GM18508 (cell line): ENCODE measurements at regions not wholly inside any gene's neighbourhood (a gene's known extent, or its start where the extent isn't known, plus 50 kb on each side); places are given as distances from the start of the nearest gene placed in this dataset.
A peak's percentile ranks its signal among the peaks of the same experiment; 100 is the strongest.
"Not testable (repeated sequence)": the region's sequence is repeated elsewhere in the genome, so short reads cannot be mapped to it uniquely, and the experiment has no call there.

ENCODE experiments used
- ATAC-seq: cut with Tn5 transposase; IDR thresholded peaks from one replicate; pipeline ENCODE4 v1.9.1; 2021; ENCODE audit warnings: moderate number of reproducible peaks; ENCODE audit not compliant: insufficient read depth, unreplicated experiment

GRCh38 chrX:25442499-25442898 is 426.7 kb upstream of the ARX start:
- no peak for ATAC-seq

GRCh38 chrX:25433307-25433706 is 417.5 kb upstream of the ARX start:
- no peak for ATAC-seq

GRCh38 chrX:25432396-25432795 is 416.6 kb upstream of the ARX start:
- no peak for ATAC-seq

- no peak for ATAC-seq
Measured at GRCh38 chrX:25427873-25428555, 412.2 kb upstream of the ARX start.

GRCh38 chrX:25404163-25404562 is 388.4 kb upstream of the ARX start:
- not testable (repeated sequence) for ATAC-seq

DNA sequence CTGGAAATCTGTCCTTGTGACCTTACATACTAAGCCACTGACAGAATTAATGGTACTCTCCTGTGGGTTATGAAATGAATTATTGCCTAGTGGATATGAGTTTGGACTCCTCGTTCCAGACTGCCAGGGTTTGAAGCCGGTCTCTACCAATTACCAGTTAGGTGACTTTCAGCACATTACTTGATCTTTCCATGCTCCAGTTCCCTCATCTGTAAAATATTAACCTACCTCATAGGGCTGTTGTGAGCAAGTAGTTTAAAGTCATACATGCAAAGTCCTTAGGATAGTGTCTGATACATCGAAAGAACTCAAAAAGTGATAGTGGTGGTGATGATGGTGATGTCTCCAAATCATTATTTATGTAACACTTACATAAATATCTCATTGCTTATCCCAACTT is 373.5 kb upstream of the ARX start:
- no peak for ATAC-seq

- no peak for ATAC-seq
Measured at GRCh38 chrX:25383196-25383595, 367.4 kb upstream of the ARX start.

DNA sequence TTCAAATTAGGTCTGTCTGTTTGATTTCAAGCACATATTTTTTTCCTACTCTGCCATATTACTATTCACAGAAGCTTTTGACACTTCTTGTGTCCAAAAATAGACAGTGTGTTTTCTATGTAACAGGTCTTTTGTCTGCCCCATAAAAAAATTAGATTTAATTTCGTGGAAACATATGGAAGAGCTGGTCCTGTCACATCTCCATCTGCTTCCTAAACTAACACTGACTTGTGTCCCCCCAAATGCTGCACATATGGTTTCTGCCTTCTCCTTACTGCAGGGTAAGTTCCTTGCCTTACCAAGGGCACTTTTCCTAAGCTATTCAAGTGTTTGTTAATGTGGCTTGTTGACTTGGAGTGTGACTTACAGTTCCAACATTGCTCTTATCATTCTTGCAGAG is 340.7 kb upstream of the ARX start:
- no peak for ATAC-seq

GRCh38 chrX:25344161-25344936 is 328.6 kb upstream of the ARX start:
- no peak for ATAC-seq

DNA sequence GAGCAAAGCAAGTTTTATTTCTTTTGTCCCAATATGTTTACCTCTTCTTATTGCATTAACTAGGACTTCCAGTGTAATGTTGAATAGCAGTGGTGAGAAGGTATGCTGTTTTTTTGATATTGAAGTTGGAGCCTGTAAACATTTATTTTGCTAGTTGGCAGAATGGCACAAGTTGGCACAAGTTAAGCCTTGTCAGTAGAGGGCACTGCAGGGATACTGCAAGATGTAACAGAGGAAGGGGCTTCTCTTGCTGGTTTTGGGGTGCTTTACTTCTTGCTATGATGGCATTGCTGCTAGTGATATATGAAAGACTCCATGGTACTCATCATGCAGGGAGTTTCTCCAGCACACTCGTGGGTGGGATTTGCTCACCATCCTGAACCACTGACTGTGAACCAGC is 327.3 kb upstream of the ARX start:
- no peak for ATAC-seq

- ATAC-seq = no peak
Measured at GRCh38 chrX:25337841-25338240, 322.1 kb upstream of the ARX start.

- ATAC-seq = no peak
Measured at GRCh38 chrX:25300994-25301393, 285.2 kb upstream of the ARX start.

DNA sequence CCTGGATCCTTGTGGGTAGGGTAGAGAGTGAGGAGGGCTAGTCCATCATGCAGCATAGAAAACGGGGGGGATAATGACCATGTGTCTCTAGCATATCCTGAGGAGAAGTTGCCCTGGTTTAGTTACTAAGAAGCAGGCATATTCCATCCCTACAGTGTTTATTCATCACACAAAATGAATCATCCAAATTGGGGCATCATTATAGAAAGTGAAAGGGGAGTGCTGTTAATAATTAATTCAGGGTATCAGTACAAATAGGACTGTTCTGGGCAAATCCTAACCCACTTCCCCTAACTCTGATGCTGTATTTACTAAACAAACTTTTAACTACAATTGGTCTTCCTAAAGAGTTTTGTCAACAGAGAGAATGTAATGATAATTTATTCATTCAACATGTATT is 281.1 kb upstream of the ARX start:
- peak; percentile 85 for ATAC-seq

DNA sequence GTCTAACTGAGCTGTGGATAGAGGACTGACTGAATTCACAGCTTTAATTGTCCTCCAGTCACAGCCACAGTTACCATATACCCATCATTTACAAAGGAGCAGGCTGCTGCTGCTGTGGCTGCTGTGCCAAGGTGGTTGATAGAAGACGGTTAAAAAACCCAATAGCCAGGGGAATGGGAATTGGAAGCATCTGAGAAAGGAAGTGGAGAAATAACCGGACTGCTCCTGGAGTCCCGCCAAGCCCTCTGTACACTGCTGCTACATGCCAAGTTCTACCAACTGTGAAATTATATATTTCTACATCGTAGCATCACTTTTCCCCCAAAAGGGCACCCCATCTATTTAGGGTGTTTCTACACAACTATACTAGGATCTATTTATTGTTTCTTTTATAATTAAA is 279.7 kb upstream of the ARX start:
- no peak for ATAC-seq

DNA sequence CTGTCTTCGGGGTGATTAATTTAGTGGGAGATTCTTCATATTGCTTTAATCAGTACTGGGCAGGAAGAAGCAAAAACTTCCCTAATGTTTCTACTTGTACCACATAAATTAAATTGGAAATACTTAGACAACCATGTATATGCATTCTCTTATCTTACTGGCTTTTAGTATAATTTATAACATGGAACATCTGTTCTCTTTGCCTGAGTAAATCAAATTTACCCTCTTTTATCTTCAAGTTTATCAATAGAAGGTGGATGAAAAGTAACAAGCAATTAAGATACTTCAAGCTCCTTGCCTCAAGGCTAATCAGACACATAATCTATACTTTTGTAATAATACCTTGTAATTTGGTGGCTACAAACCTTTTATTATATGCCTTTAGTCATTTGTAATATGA is 274.4 kb upstream of the ARX start:
- ATAC-seq = no peak

GRCh38 chrX:25288676-25289075 is 272.9 kb upstream of the ARX start:
- no peak for ATAC-seq

GRCh38 chrX:25287521-25287920 is 271.8 kb upstream of the ARX start:
- ATAC-seq = no peak

- no peak for ATAC-seq
Measured at GRCh38 chrX:25285598-25285997, 269.8 kb upstream of the ARX start.

- ATAC-seq = no peak
Measured at GRCh38 chrX:25279510-25279909, 263.7 kb upstream of the ARX start.

DNA sequence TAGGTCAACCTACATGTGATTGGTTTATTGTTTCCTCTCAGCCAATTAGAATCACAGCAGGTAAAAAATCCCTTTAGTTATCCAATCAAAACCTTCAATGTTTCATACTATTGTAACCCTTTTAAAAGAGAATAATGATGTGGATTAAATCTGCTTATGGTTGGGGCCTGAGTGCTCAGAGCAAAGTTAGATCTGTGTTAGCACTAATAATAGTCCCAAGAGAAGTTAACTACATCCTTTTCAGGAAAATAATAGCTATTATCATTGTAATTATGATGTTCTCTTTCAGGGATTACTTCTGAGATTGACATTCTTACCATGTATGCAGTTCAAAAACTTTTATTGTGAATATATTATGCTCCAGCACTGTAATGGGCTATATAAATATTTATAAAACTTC is 262.6 kb upstream of the ARX start:
- no peak for ATAC-seq

DNA sequence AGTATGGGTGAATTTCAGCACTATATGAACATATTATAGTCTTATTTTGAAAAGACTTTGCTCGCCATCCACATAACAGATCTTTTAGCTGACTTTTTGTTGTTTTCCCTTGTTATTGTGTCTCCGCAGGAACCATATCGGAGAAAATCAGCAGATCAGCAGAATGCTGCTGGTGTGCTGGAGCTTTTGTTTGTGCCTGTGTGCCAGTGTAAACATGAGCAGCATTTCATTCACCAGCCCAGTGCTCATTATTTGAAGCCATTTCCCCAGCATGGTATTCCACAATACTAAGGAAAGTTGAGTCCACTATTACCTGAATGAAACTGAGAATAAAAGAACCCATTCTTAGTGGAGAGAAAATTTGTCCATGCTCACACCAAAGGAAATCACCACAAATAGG is 261.8 kb upstream of the ARX start:
- no peak for ATAC-seq

- no peak for ATAC-seq
Measured at GRCh38 chrX:25275159-25275558, 259.4 kb upstream of the ARX start.
